Activated CD8-positive, alpha-beta T cell treated with anti-CD3 and anti-CD28 coated beads for 36 hours (primary cell): ENCODE measurements at regions not wholly inside any gene's neighbourhood (a gene's known extent, or its start where the extent isn't known, plus 50 kb on each side); places are given as distances from the start of the nearest gene placed in this dataset.

Source experiments
- ATAC-seq: fragments of 200-7000 bp; cut with Tn5 transposase; one replicate; pipeline ENCODE4 v1.10.0; 2021; ENCODE audit warnings: mild to moderate bottlenecking, moderate library complexity
- CTCF ChIA-PET: fragments of 350-600 bp; sonication (Branson Sonifier 250); formaldehyde crosslinking; loops from one replicate; lab custom pipeline; 2021; ENCODE audit warnings: antibody characterized with exemption; lab: Charles Lee
- POLR2A ChIA-PET: fragments of 350-600 bp; sonication (Branson Sonifier 250); formaldehyde crosslinking; loops from one replicate; lab custom pipeline; 2021; ENCODE audit warnings: antibody characterized with exemption; lab: Charles Lee
- DNase-seq: peaks from one replicate; pipeline ENCODE4 v3.0.0-alpha.2; 2020
- H3K27ac Mint-ChIP-seq: one replicate; pipeline ENCODE4 v1.8.0; 2021; ENCODE audit warnings: mild to moderate bottlenecking, mixed read lengths
- H3K27me3 Mint-ChIP-seq: one replicate; pipeline ENCODE4 v1.8.0; 2021; ENCODE audit warnings: mixed read lengths
- H3K36me3 Mint-ChIP-seq: one replicate; pipeline ENCODE4 v1.8.0; 2021; ENCODE audit warnings: low read depth, mixed read lengths
- H3K4me1 Mint-ChIP-seq: one replicate; pipeline ENCODE4 v1.8.0; 2021; ENCODE audit warnings: low read depth, mixed read lengths
- H3K4me3 Mint-ChIP-seq: one replicate; pipeline ENCODE4 v1.8.0; 2021; ENCODE audit warnings: mild to moderate bottlenecking, moderate library complexity, mixed read lengths
- H3K9me3 Mint-ChIP-seq: one replicate; pipeline ENCODE4 v1.8.0; 2021; ENCODE audit warnings: mixed read lengths
- CTCF ChIP-seq: fragments of 200-600 bp; IDR thresholded peaks from one replicate; pipeline ENCODE4 v1.8.0; 2022; ENCODE audit warnings: antibody characterized with exemption, mild to moderate bottlenecking
- intact Hi-C: fragments of 100-400 bp; cut with micrococcal nuclease; formaldehyde crosslinking; loops from one replicate; pipeline ENCODE4 v1.10.0; 2022

- ATAC-seq (no peak), DNase-seq (no peak)
- Mint-ChIP-seq H3K4me3 (no peak overlapping the region), H3K27me3 (peaks cover 15% of the 10 kb centered on the region), H3K9me3 (no peaks in the 10 kb centered on the region), H3K4me1 (no peaks in the 10 kb centered on the region), H3K27ac (no peak overlapping the region), H3K36me3 (no peaks in the 10 kb centered on the region)
- TF ChIP-seq CTCF, result no peak
- ChIA-PET POLR2A (interaction anchor here (0.6 kb wide), 1 partner anchor 153 kb away, joined by 3 read pairs; no protein-coding TSS in a partner anchor), CTCF (interaction anchor here (0.6 to 1.3 kb wide), 2 partner anchors 16 to 26 kb away, joined by 3 to 4 read pairs; no protein-coding TSS in a partner anchor)
- intact Hi-C loops, result no loop called here
Observed at GRCh38 chr10:77695186-77695585, 57.6 kb upstream of the KCNMA1 start.

- CTCF ChIA-PET, result interaction anchor here (2.6 kb wide), 1 partner anchor 18 kb away, joined by 12 read pairs; no protein-coding TSS in a partner anchor
- POLR2A ChIA-PET, result interaction anchor here (0.8 kb wide), 1 partner anchor 15 kb away, joined by 3 read pairs; no protein-coding TSS in a partner anchor
Observed at GRCh38 chr10:77692782-77693181, 55.2 kb upstream of the KCNMA1 start.

GRCh38 chr10:77689339-77689738 is 51.7 kb upstream of the KCNMA1 start:
- no peak for TF ChIP-seq CTCF
- DNase-seq (no peak), ATAC-seq (no peak)
- Mint-ChIP-seq H3K27me3 (peaks cover 12% of the 10 kb centered on the region), H3K36me3 (no peaks in the 10 kb centered on the region), H3K4me1 (no peaks in the 10 kb centered on the region), H3K27ac (no peak overlapping the region), H3K4me3 (no peak overlapping the region), H3K9me3 (no peaks in the 10 kb centered on the region)
- intact Hi-C loops, result no loop called here
- ChIA-PET CTCF (interaction anchor here (1.3 to 1.4 kb wide), 2 partner anchors 23 to 30 kb away, joined by 3 to 5 read pairs; no protein-coding TSS in a partner anchor), POLR2A (no interaction called here)

More at GRCh38 chr10:77692782-77693181, 55.2 kb upstream of the KCNMA1 start:
- no peak overlapping the region for H3K4me3 Mint-ChIP-seq
- H3K27me3 Mint-ChIP-seq, result peaks cover 14% of the 10 kb centered on the region
- DNase-seq, result no peak
- intact Hi-C loops, result no loop called here
- H3K36me3 Mint-ChIP-seq, result no peaks in the 10 kb centered on the region
- ATAC-seq, result no peak
- H3K9me3 Mint-ChIP-seq, result no peaks in the 10 kb centered on the region
- H3K4me1 Mint-ChIP-seq, result no peaks in the 10 kb centered on the region
- no peak for TF ChIP-seq CTCF
- H3K27ac Mint-ChIP-seq, result no peak overlapping the region

- Mint-ChIP-seq H3K27ac (no peak overlapping the region), H3K36me3 (no peaks in the 10 kb centered on the region), H3K4me3 (no peak overlapping the region), H3K4me1 (no peaks in the 10 kb centered on the region), H3K27me3 (peaks cover 12% of the 10 kb centered on the region), H3K9me3 (no peaks in the 10 kb centered on the region)
- DNase-seq (no peak), ATAC-seq (no peak)
- TF ChIP-seq CTCF, result no peak
- CTCF ChIA-PET, result interaction anchor here (2.7 kb wide), 1 partner anchor 23 kb away, joined by 11 read pairs; no protein-coding TSS in a partner anchor
- intact Hi-C loops, result no loop called here
- POLR2A ChIA-PET, result no interaction called here
Observed at GRCh38 chr10:77687621-77688020, 50.0 kb upstream of the KCNMA1 start.
